ENCODE measurements at regions not wholly inside any gene's neighbourhood (a gene's known extent, or its start where the extent isn't known, plus 50 kb on each side); places are given as distances from the start of the nearest gene placed in this dataset.
"Not testable (repeated sequence)": the region's sequence is repeated elsewhere in the genome, so short reads cannot be mapped to it uniquely, and the experiment has no call there.

DNA sequence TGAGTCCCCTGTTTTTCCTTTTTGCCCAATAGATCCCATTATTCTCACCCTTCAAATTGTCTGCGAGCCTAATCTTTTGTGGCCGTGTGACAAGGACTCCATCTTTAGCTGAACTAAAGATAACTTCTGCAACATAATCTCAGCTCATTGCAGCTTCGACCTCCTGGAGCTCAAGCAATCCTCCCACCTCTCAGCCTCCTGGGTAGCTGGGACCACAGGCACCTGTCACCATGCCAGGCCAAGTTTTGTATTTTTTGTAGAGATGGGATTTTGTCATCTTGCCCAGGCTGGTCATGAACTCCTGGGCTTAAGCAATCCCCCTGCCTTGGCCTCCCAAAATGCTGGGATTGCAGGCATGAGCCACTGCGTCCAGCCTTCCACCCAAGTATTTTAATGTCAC, 161.0 kb downstream of the GJA1 start:
- DNase-seq, result no peak

DNA sequence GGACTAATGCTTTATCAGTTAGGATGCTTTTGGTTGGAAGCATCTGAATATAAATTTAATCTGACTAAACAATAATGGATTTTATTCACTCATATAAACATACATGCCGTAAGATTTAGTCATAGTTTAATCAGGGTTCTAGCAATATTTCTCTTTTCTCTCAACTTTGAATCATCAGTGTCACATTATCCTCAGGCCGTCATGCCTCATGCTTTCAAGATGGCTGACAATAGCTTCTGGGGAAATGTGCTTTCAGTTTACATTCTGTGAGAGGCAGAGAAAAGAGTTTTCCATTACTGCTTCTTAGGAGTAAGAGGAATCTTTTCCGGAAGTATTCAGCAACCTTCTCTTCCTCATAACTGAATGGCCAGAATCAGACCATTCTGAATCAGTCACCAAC, 162.2 kb downstream of the GJA1 start:
- DNase-seq, result no peak

DNA sequence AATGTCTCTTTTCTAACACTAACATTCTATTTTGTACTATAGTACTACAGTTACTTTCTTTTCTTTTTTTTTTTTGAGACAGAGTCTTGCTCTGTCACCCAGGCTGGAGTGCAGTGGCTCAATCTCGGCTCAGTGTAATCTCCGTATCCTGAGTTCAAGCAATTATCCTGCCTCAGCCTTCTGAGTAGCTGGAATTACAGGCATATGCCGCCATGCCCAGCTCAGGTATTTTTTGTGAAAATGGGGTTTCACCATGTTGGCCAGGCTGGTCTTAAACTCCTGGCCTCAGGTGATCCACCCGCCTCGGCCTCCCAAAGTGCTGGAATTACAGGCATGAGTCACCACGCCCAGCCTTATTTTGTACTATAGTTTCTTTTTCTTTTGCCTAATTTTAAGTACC, 163.9 kb downstream of the GJA1 start:
- not testable (repeated sequence) for DNase-seq

DNA sequence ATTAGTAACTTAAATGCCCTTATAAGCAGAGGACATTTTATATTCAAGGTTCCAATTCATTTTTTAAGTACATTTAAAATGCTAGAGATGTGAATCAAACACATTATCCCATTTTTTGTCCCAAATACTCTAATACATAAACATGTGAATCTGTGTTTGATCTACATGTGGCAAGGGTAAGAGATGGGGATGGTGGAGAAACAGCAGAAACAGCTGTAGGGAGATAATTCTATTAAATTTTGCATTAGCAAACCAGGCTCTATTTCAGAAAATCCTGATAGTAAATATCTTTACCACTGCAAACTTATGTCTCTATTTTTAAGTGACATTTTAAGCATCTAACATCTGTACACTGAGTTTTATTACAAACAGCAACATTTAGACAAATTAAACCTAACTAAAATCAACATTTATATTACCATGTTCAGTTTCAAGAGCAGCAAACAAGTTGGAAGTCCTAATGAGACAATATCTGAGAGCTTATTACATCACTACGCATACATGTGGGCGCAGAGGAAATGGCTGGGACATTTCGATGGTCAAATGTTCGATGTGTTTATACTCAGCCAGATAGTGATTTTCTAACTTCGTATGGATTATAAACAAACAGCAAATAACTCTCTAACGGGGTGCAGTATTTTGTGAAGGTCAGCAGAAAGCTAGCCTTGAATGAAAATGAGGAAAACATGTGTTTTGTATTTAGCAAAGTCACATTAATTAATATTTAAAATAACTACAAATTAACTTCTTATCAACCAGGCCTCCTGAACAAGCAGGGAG, 165.1 kb downstream of the GJA1 start:
- DNase-seq, result no peak

DNA sequence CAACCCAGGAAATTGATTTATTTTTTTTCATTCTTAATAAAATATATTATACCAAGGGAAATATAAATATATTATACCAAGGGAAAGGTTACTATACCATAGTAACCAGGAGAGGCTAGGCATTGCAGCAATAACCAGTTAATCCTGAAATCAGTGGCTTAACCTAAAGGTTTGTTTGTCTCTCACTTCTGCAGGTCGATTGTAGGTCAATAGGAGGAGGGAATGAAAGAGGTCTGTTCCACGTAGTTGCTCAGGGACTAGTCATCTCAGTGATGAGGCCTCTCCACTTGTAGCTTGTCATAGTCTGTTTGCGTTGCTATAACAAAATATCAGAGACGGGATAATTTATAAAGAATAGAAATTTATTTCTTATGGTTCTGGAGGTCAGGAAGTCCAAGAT, 168.0 kb downstream of the GJA1 start:
- DNase-seq, result no peak

DNA sequence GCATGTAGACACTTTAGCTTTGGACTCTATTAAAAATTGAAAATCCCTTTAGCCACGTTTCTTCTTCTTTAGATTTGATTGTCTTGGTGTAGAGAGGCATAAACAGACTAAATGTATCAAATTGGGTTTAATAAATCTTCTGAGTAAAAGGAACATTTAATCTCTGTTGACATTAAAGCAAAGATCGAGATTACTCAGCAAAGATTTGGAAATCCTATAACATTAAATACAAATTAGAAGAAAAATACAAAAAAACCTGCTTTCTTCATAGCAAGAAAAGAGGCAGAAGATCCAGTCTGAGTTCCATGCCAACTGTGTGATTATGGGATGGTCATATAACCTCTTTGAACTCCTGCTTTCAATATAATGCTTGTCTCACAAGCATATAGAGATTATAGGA, 172.3 kb downstream of the GJA1 start:
- no peak for DNase-seq

DNA sequence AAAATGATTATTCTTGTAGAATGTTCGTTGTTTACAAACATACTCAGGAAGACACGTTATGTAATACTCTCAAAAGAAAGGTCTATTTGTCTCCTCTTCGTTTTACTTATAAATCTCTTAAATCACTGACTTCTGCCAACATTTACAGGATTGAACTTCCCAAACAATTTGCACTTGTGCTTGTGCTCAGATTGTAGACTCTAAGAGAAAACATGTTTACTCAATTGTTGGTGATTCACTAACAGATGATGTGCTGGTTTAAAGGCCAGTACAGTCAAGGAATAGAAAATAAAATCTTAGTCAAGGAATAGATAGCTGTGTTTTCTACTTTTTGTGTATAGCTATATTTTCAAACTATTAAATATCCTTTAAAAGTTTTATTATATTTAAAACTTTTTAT, 172.8 kb downstream of the GJA1 start:
- DNase-seq, result no peak

DNA sequence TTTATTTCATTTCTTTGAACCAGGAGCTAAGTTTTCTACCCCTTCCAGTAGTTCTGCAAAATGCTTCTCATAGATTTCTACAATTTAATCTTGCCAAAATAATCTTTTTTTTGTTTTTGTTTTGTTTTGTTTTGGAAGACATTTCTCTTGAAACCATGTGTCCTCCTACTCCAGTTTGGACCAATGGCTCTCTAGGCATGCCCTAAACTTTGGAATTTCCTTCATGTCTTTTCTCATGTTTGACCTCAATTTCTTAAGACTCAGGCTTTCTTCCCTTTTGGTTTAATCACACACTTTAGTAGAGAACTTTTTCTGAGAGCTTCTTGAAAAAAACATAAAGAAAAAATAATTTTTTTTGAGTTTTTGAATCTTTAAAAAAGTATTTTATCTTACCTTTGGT, 173.8 kb downstream of the GJA1 start:
- no peak for DNase-seq

DNA sequence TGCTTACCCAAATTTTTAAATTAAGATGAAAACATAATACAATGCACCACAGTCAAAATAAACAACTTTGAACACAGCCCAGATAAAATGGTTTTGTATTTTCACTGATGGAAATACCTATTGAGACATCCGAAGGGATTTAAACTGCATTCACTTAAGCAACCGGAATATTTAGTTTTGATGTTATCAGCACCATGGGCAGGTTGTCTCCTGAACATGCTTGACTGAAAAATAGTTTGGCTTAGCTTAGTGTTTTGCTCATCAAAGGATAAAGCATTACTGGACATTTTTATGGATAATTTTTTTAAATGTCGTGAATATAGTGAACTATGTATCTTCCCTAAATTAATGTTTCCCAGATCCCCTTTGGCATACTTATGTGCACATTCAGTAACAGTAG, 177.5 kb downstream of the GJA1 start:
- DNase-seq, result no peak

DNA sequence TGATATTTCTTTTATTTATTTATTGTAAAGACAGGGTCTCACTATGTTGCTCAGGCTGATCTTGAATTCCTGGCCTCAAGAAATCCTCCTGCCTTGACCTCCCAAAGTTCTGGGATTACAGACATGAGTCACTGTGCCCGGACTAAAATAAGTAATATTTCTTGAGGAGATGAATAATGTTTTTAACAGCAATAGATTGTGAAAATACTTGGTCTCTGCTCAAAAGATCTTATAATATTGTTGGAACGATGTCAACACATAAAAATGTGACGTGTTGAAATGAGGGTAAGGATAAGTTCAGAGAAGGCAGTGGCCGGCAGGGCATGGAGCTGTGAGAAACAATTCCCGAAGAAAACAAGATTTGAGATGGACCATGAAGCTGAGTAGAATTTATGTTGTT, 178.7 kb downstream of the GJA1 start:
- no peak for DNase-seq

DNA sequence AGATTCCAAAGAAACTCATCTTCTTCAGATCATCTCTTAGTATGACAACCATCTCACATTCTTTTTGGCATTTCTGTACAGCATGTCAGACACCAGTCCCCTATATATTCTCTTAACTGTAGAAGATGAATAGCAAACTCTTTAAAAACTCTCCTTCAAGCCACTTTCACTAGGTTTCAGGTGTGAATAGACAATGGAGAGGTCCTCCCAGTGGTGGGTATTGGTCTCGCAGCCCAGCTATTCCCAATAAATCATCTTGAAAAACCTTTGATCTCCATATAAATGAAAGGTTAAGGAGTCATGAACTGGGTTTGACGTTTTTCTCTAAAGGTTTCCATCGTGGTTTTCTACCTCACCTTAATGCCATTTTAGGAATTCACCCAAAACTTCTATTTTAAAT, 180.0 kb downstream of the GJA1 start:
- DNase-seq, result no peak

DNA sequence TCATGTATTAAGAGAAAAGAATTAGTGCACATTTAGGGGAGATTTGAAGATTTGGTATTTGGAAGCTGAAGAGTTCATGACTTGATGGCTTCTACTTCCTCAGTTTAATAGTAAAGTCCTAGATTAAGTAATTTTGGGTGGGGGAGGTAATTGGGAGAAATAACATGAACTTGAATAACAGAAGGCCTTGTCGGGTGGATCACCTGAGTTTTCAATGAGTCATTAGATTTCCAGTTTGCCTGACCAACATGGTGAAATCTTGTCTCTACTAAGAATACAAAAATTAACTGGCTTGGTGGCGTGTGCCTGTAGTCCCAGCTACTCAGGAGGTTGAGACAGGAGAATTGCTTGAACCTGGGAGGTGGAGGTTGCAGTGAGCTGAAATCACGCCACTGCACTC, 181.0 kb downstream of the GJA1 start:
- no peak for DNase-seq

DNA sequence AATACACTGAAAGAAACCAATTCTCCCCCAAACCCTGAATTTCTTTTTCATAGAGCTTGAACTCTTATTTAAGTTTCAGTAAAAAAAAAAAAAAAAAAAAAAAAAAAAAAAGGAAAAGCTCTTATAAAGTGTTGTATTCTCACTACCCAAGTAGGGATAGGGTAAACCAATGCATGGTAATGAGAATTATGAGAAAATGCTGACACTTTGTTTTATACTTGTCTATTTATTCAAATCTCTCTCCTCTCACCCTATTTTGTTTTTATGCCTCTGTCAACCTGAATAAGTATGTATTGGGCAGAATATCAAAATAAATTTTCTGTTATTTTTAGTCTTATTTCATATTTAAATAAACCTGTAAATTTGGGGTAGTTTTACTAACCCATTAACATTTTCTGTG, 181.9 kb downstream of the GJA1 start:
- DNase-seq, result no peak

DNA sequence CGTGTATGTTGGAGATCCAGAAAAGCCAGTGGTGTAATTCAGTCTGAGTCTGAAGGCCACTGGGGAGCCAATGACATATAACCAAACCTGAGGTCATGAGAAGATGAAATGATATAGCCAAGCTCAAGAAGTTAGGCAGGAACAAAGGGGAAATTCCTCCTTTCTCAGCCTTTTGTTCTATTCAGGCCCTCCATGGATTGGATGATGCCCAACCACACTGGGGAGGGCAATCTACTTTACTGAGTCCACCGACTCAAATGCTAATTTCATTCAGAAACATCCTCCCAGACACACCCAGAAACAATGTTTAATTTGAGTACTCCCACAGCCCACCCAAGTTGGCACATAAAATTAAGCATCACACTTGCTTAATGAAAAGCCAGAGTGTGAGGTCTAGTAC, 183.6 kb downstream of the GJA1 start:
- DNase-seq, result no peak

DNA sequence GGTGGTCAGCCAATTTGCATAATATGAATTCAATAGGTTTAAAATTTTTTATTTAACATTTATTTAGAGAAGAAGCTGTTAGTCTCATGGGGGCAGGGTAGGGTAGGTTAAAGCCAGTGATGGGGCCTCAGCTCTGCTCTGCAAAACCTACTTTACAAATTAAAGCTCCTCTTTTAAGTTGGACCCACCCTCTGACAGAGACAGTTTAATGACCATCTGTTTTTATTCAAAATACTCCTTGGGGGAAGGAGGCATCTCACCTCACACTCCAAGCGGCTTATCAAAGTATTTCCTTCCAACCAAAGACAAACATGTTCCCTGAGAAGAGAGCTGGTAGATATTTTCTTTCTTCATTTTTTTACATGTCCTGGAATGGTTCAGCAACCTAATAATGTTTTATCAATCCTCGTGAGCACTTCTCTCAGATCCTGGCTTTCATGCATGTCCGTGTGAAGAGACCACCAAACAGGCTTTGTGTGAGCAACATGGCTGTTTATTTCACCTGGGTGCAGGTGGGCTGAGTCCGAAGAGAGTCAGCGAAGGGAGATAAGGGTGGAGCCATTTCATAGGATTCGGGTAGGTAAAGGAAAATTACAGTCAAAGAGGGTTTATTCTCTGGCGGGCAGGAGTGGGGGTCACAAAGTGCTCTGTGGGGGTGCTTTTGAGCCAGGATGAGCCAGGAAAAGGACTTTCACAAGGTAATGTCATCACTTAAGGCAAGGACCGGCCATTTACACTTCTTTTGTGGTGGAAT, 184.7 kb downstream of the GJA1 start:
- DNase-seq, result no peak

DNA sequence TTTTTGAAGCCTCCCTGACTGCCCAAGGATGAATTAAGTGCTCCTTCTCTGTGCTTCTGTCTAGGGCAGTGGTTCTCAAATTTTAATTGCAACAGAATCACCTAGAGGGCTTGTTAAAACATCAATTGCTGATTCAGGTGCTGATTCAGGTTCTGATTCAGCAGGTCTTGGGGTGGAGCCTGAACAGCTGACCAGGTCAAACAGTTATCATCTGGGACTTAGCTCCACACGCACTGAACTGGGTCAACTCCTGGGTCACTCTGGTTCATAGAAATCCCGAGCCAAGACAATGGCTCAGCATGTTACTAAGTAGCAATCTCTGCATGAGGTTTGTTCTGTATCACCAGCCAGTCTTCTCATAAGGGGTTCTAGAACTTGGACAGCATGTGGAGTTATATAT, 192.3 kb downstream of the GJA1 start:
- DNase-seq, result no peak

DNA sequence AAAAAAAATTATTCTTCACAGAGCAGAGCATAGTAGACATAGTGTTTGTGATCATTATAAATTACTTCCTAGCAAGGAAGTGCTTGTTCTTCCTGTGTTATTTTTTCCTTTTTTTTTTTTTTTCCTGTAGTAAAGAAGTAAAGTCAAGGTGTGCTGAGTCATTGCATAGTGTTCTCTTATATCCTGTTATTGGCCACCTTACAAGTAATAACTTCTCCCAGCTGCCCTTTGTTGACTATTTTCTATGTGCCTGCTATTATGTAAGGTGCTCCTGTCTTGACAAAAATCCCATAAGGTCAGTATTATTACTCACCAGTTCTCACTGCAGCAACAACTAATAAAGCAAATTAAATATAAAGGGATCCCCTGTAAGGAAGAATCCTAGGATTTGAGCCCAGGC, 195.3 kb downstream of the GJA1 start:
- DNase-seq, result no peak

DNA sequence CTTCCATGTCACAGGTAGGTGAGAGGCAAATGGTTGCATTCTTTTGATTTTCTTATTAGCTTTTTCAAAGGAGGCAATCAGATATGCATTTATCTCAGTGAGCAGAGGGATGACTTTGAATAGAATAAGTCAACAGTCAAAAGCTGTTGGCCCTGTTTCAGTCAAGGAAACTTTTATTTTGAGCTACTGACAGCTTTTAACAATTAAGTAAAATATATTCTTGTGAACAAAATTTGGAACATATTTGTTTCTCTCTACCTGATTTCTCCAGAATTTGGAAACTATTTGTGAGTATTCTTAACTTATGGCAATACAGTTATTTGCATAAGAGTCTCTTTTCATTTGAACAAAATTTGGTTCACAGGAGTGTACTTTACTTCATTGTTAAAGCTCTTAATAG, 196.3 kb downstream of the GJA1 start:
- not testable (repeated sequence) for DNase-seq

DNA sequence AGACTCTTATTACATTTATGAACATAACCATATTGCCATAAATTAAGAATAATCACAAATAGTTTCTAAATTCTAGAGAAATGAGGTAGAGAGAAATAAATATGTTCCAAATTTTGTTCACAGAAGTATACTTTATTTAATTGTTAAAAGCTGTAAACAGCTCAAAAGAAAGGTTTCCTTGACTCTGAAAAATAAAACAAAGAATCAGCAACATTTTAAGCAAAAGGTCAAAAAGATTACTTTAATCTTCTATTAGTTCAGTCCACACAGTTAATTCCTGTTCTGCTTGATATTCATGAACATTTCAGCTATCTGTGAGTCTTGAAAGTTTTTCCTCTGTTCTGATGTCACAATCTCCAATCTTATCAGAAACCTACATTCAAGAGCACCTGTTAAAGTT, 197.9 kb downstream of the GJA1 start:
- DNase-seq, result no peak

DNA sequence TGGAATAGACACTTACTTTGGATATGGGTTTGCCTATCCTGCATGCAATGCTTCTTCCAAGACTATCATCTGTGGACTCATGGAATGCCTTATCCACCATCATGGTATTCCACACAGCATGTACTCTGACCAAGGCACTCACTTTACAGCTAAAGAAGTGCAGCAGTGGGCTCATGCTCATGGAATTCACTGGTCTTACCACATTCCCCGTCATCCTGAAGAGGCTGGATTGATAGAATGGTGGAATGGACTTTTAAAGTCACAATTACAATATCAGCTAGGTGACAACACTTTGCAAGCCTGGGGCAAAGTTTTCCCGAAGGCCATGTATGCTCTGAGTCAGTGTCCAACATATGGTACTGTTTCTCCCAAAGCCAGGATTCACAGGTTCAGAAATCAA, 199.1 kb downstream of the GJA1 start:
- DNase-seq, result not testable (repeated sequence)

DNA sequence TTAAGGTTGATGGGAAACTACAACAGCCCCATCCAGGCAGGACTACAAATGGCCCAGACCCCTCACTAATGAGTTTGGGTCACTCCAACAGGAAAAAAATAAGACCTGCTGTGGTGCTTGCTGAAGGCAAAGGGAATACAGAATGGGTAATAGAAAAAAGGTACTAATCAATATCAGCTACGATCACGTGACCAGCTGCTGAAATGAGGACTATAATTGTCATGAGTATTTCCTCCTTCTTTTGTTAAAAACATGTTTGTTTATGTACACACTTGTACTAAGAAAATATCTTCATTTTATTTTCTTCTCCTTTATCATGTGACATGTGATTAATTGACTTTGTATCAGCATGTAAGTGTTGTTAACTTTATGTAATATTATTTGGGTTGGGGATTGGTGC, 199.9 kb downstream of the GJA1 start:
- no peak for DNase-seq

DNA sequence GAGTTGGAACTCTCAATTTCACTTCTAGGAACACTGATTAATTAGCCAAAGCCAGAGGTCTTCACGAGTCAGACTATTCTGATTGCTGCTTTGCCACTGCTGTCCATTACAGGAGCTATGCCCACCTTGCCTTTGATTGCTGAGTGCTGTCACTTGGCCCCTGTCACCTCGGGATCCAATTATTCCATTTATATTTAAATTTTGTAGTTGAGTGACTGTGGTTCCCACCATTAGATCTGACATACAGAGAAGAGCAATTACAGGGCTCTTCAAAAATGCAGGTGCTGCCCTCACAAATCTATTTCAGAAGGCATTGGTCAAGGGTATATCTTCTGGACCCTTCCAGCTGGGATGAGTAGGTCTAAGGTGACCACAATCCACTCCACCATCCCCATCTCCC, 200.8 kb downstream of the GJA1 start:
- not testable (repeated sequence) for DNase-seq

DNA sequence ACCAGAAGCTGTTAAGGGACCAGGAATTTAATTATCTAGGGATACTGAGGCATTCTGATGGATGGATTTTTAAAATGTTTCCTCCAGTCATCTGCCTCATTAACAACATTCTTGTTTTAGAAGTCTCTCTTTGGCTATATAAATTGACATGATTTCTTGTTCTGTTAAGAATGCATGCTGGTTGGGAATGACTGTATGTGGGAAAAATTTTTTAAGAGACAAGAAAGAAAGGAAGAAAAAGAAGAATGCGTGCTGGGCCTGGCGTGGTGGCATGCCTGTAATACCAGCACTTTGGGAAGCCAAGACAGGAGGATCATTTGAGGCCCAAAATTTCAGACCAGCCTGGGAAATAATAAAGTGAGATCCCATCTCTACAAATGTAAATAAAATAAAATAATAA, 203.6 kb downstream of the GJA1 start:
- no peak for DNase-seq

DNA sequence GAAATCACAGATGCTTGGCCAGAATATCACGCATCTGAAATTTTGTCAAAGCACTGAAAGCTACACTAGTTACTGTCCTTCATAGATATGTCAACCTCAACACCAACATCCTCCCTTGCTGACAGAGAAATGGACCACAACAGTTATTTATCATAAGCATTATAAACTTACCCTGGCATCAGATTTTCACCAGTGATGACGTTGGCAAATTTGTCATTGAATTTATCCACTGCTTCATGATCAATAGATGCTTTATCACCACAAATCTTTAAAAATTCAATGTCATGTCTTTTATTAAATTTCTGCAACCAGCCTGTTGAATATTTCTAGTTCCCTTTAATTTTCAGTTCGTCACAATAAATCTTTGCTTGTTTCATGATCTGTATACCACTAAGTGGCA, 205.7 kb downstream of the GJA1 start:
- no peak for DNase-seq

All from tongue (tissue), 1 donor.